ENCODE measurements at regions not wholly inside any gene's neighbourhood (a gene's known extent, or its start where the extent isn't known, plus 50 kb on each side); places are given as distances from the start of the nearest gene placed in this dataset.

DNA sequence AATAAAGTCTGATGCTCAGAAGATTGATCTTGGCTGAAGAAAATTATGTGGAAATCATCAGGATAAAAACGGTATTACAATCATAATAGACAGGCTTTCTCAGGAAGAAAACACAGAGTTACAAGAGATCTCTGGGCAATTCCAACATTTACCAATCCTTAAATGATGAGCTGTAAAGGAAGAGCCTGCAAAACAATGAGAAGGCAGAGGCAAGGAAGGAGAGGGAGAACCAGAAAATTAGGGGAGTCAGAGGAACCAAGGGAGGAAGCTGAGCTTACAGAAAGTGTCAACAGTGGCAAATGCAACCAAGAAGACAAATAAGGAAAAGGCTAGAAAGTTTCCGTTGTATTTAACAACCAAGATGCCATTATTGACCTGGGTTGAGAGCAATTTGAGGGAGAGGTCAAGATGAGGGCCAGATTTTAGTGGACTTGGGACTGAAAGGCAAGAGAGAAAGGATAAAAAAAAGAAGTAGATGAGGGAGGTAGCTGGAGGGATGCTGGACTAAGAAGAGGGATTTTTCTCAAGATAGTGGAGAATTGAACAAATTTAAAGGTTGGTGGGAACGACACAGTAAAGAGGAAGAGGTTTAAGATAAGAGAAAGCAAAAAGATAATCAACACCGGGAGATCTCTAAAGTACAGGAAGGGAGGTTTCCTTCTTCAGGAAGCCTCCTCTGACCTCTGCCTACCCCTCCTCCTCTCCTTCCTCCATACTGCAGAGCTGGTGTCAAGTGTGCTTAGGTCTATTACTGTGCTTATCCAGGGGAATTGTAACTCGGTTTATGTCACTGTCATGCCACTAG, 116.9 kb downstream of the DUSP6 start:
- peak in 2 of 3 donors; percentile 15 to 76 for DNase-seq
- Histone ChIP-seq H3K79me2 (ENCODE audit: insufficient read depth, low read length) (no peaks in the 10 kb centered on the region), H3K9me3 (replicated peaks in 1 of 2; ENCODE audit: control insufficient read depth in 1 of 2, insufficient read depth in 1 of 2, low read length in 2 of 2) (no peaks in the 10 kb centered on the region), H3K4me2 (replicated peaks; ENCODE audit: extremely low read depth, low read length, poor library complexity, severe bottlenecking) (peak overlapping the region; percentile 62), H3K4me1 (ENCODE audit: control insufficient read depth in 1 of 2, insufficient read depth in 2 of 2, low read length in 2 of 2) (peaks cover 24 to 32% of the 10 kb centered on the region in 2 donors), H4K20me1 (ENCODE audit: insufficient read depth, low read length) (no peaks in the 10 kb centered on the region), H3K4me3 (replicated peaks in 1 of 3; ENCODE audit: low read depth in 2 of 3, low read length in 3 of 3) (peak overlapping the region in 1 of 3 experiments; percentile 53), H3K9ac (ENCODE audit: insufficient read depth, low read length, poor library complexity, severe bottlenecking) (no peak overlapping the region), H3K36me3 (replicated peaks in 1 of 2; ENCODE audit: control insufficient read depth in 1 of 2, insufficient read depth in 2 of 2, low read length in 2 of 2) (no peaks in the 10 kb centered on the region), H2AFZ (ENCODE audit: insufficient read depth, low read depth, low read length, poor library complexity, severe bottlenecking) (peak overlapping the region; percentile 37), H3K27me3 (ENCODE audit: control insufficient read depth in 2 of 2, insufficient read depth in 2 of 2, low read length in 2 of 2) (no peaks in the 10 kb centered on the region), H3K27ac (ENCODE audit: low read depth in 1 of 2, low read length in 2 of 2) (peak overlapping the region in 1 of 2 donors; percentile 50)
- intact Hi-C loops (cut with micrococcal nuclease): no loop called here
- peaks cover 36% of the 10 kb centered on the region for H3K4me1 Mint-ChIP-seq
- H3K4me3 Mint-ChIP-seq: peak overlapping the region in 1 of 2 donors; percentile 80
- H3K9me3 Mint-ChIP-seq: peaks cover 0 to 10% (median 1%) of the 10 kb centered on the region in 7 donors
- peaks cover 0 to 1% (median 0%) of the 10 kb centered on the region in 3 donors for H3K27me3 Mint-ChIP-seq (ENCODE audit: low read depth in 3 of 3)
- WGBS (ENCODE audit: insufficient coverage): 0% methylated on average over 1 of the region's 5 CpGs
- H3K36me3 Mint-ChIP-seq: peaks cover 0 to 4% of the 10 kb centered on the region in 2 donors
- H3K27ac Mint-ChIP-seq: peak overlapping the region; percentile 20 to 85 (median 68)
- no peak for TF ChIP-seq CTCF (IDR thresholded peaks at IDR 0.05)

- H3K36me3 ChIP-seq (replicated peaks in 1 of 2; ENCODE audit: control insufficient read depth in 1 of 2, insufficient read depth in 2 of 2, low read length in 2 of 2): no peaks in the 10 kb centered on the region
- intact Hi-C loops (cut with micrococcal nuclease): no loop called here
- no peak overlapping the region for H3K9ac ChIP-seq (ENCODE audit: insufficient read depth, low read length, poor library complexity, severe bottlenecking)
- H3K27ac Mint-ChIP-seq: peak overlapping the region in 1 of 7 donors; percentile 85
- peaks cover 36% of the 10 kb centered on the region for H3K4me1 Mint-ChIP-seq
- H4K20me1 ChIP-seq (ENCODE audit: insufficient read depth, low read length): no peaks in the 10 kb centered on the region
- DNase-seq: peak in 1 of 3 donors; percentile 27
- H3K9me3 ChIP-seq (replicated peaks in 1 of 2; ENCODE audit: control insufficient read depth in 1 of 2, insufficient read depth in 1 of 2, low read length in 2 of 2): no peaks in the 10 kb centered on the region
- no peaks in the 10 kb centered on the region for H3K79me2 ChIP-seq (ENCODE audit: insufficient read depth, low read length)
- H3K9me3 Mint-ChIP-seq: peaks cover 0 to 10% (median 1%) of the 10 kb centered on the region in 7 donors
- H3K4me1 ChIP-seq (ENCODE audit: control insufficient read depth in 1 of 2, insufficient read depth in 2 of 2, low read length in 2 of 2): peaks cover 24 to 32% of the 10 kb centered on the region in 2 donors
- H3K27me3 Mint-ChIP-seq (ENCODE audit: low read depth in 3 of 3): peaks cover 0 to 1% (median 0%) of the 10 kb centered on the region in 3 donors
- H3K4me3 Mint-ChIP-seq: no peak overlapping the region
- no peak overlapping the region for H3K4me2 ChIP-seq (replicated peaks; ENCODE audit: extremely low read depth, low read length, poor library complexity, severe bottlenecking)
- H2AFZ ChIP-seq (ENCODE audit: insufficient read depth, low read depth, low read length, poor library complexity, severe bottlenecking): no peak overlapping the region
- H3K27me3 ChIP-seq (ENCODE audit: control insufficient read depth in 2 of 2, insufficient read depth in 2 of 2, low read length in 2 of 2): no peaks in the 10 kb centered on the region
- peaks cover 0 to 1% of the 10 kb centered on the region in 2 donors for H3K36me3 Mint-ChIP-seq
- no peak for TF ChIP-seq CTCF (IDR thresholded peaks at IDR 0.05)
- no peak overlapping the region for H3K4me3 ChIP-seq (replicated peaks in 1 of 3; ENCODE audit: low read depth in 2 of 3, low read length in 3 of 3)
- H3K27ac ChIP-seq (ENCODE audit: low read depth in 1 of 2, low read length in 2 of 2): no peak overlapping the region
- WGBS (ENCODE audit: insufficient coverage): no CpG with 5 or more reads among the region's 4 CpGs
These were observed 117.8 kb downstream of the DUSP6 start for GRCh38 chr12:89234324-89235114.

All from CD14-positive monocyte (primary cell).